Stomach (tissue), 4 donors: ENCODE measurements at regions not wholly inside any gene's neighbourhood (a gene's known extent, or its start where the extent isn't known, plus 50 kb on each side); places are given as distances from the start of the nearest gene placed in this dataset.

ENCODE experiments used
- EP300 ChIP-seq: sonication (generic); formaldehyde crosslinking; IDR thresholded peaks from one replicate; pipeline ENCODE4 v1.6.1; 2017; ENCODE audit warnings: antibody characterized with exemption
- POLR2A ChIP-seq, 4 donors: fragments of 450-650 bp; IDR thresholded peaks; one replicate each; pipeline ENCODE4 v1.6.1; 2016; ENCODE audit warnings: antibody characterized with exemption in 4 of 4, control low read depth in 2 of 4, mild to moderate bottlenecking in 1 of 4, moderate library complexity in 1 of 4
- POLR2AphosphoS5 ChIP-seq, 3 donors: sonication (generic); formaldehyde crosslinking; IDR thresholded peaks; one replicate each; pipeline ENCODE4 v1.6.1; 2016; ENCODE audit warnings: antibody characterized with exemption in 3 of 3
- TF ChIP-seq, protein P1 (sequence below), 7 experiments: fragments of 450-650 bp in 4 of 7; fragments of 200-600 bp in 3 of 7; sonication (generic) in 3 of 7; IDR thresholded peaks; one replicate each; pipeline ENCODE4 v1.5.1; 2016 to 2019; ENCODE audit warnings: antibody characterized with exemption in 7 of 7, control low read depth in 2 of 7, mild to moderate bottlenecking in 1 of 7

DNA sequence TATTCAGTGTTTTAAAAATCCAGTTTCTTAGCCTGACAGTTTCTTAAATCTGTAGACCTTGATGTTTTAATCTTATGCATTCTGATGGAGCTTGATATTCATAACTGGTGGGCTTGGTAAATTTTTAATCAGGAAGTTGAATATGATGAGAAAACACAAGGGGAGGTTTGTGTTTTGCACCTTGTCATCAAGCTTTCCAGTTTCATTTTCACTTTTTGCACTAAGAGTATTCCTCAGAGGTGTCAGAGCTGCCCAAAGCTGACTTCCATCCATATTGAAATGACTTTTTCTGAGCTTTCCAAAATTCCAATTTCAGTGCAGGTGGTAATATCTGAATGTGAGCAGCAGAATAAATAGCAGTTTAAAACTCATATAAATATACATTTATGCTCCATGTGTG lies 555.0 kb upstream of the RBFOX1 start:
- TF ChIP-seq POLR2A (IDR thresholded peaks at IDR 0.05), result no peak
- TF ChIP-seq, protein P1, sequence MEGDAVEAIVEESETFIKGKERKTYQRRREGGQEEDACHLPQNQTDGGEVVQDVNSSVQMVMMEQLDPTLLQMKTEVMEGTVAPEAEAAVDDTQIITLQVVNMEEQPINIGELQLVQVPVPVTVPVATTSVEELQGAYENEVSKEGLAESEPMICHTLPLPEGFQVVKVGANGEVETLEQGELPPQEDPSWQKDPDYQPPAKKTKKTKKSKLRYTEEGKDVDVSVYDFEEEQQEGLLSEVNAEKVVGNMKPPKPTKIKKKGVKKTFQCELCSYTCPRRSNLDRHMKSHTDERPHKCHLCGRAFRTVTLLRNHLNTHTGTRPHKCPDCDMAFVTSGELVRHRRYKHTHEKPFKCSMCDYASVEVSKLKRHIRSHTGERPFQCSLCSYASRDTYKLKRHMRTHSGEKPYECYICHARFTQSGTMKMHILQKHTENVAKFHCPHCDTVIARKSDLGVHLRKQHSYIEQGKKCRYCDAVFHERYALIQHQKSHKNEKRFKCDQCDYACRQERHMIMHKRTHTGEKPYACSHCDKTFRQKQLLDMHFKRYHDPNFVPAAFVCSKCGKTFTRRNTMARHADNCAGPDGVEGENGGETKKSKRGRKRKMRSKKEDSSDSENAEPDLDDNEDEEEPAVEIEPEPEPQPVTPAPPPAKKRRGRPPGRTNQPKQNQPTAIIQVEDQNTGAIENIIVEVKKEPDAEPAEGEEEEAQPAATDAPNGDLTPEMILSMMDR (IDR thresholded peaks at IDR 0.05), result no peak
- no peak for TF ChIP-seq POLR2AphosphoS5 (IDR thresholded peaks at IDR 0.05)
- TF ChIP-seq EP300, result no peak
